COLO829 (cell line): ENCODE measurements at regions not wholly inside any gene's neighbourhood (a gene's known extent, or its start where the extent isn't known, plus 50 kb on each side); places are given as distances from the start of the nearest gene placed in this dataset.
"Not testable (repeated sequence)": the region's sequence is repeated elsewhere in the genome, so short reads cannot be mapped to it uniquely, and the experiment has no call there.

Experiments
- DNase-seq: peaks from one replicate; pipeline ENCODE4 v3.0.0; 2012; ENCODE audit warnings: low spot score

GRCh38 chrX:34270434-34270833 lies 138.3 kb upstream of the FAM47A start:
- no peak for DNase-seq

GRCh38 chrX:34238896-34239295 lies 106.8 kb upstream of the FAM47A start:
- DNase-seq = no peak

- not testable (repeated sequence) for DNase-seq
Measured at GRCh38 chrX:34230156-34230555, 98.0 kb upstream of the FAM47A start.

- no peak for DNase-seq
Measured at GRCh38 chrX:34227804-34228203, 95.7 kb upstream of the FAM47A start.

- no peak for DNase-seq
Measured at GRCh38 chrX:34223574-34223973, 91.5 kb upstream of the FAM47A start.

GRCh38 chrX:34218063-34218462 lies 85.9 kb upstream of the FAM47A start:
- DNase-seq = no peak

- no peak for DNase-seq
Measured at GRCh38 chrX:34197946-34198345, 65.8 kb upstream of the FAM47A start.
